CD4-positive, CD25-positive, alpha-beta regulatory T cell (primary cell): ENCODE measurements at regions not wholly inside any gene's neighbourhood (a gene's known extent, or its start where the extent isn't known, plus 50 kb on each side); places are given as distances from the start of the nearest gene placed in this dataset.

Experiments
- ATAC-seq, 2 donors: fragments of 150-1000 bp; cut with Tn5 transposase; one replicate each; pipeline ENCODE4 v1.10.0; 2021; ENCODE audit warnings: low read depth in 2 of 2, moderate number of reproducible peaks in 2 of 2, moderate library complexity in 1 of 2
- DNase-seq, 3 donors: peaks; one replicate each; pipeline versions ENCODE4 v3.0.0 to v3.0.0-alpha.2; 2012 to 2022; ENCODE audit warnings: mixed read lengths in 1 of 3
- H3K27ac ChIP-seq: one replicate; pipeline ENCODE4 v1.7.0; 2013; ENCODE audit warnings: mild to moderate bottlenecking, low read length; ENCODE audit not compliant: insufficient read depth, poor library complexity, severe bottlenecking
- H3K27me3 ChIP-seq: one replicate; pipeline ENCODE4 v1.7.0; 2013; ENCODE audit warnings: low read length; ENCODE audit not compliant: control insufficient read depth, insufficient read depth
- H3K36me3 ChIP-seq: one replicate; pipeline ENCODE4 v1.7.0; 2013; ENCODE audit warnings: mild to moderate bottlenecking, low read length, moderate library complexity; ENCODE audit not compliant: control insufficient read depth, insufficient read depth
- H3K4me1 ChIP-seq: 2 replicates; pipeline ENCODE4 v1.7.0; 2013; ENCODE audit warnings: mild to moderate bottlenecking, low read length; ENCODE audit not compliant: insufficient read depth, control insufficient read depth, poor library complexity, severe bottlenecking
- H3K4me3 ChIP-seq: one replicate; pipeline ENCODE4 v1.7.0; 2013; ENCODE audit warnings: low read depth, mild to moderate bottlenecking, low read length, moderate library complexity
- H3K9me3 ChIP-seq, 2 experiments: 1 replicate in 1 of 2; 2 replicates in 1 of 2; pipeline ENCODE4 v1.7.0; 2013; ENCODE audit warnings: low read length in 2 of 2, mild to moderate bottlenecking in 1 of 2, moderate library complexity in 1 of 2; ENCODE audit not compliant: control insufficient read depth in 2 of 2
- H3K27ac Mint-ChIP-seq, 3 donors: one replicate each; pipeline ENCODE4 v1.8.0; 2020 to 2022; ENCODE audit warnings: mild to moderate bottlenecking in 3 of 3, mixed read lengths in 3 of 3, moderate library complexity in 2 of 3
- H3K27me3 Mint-ChIP-seq: one replicate; pipeline ENCODE4 v1.8.0; 2022; ENCODE audit warnings: mild to moderate bottlenecking, mixed read lengths
- H3K36me3 Mint-ChIP-seq: one replicate; pipeline ENCODE4 v1.8.0; 2020; ENCODE audit warnings: mixed read lengths
- H3K4me1 Mint-ChIP-seq, 4 donors: one replicate each; pipeline ENCODE4 v1.8.0; 2020 to 2022; ENCODE audit warnings: mixed read lengths in 4 of 4, mild to moderate bottlenecking in 1 of 4
- H3K4me3 Mint-ChIP-seq, 4 donors: one replicate each; pipeline ENCODE4 v1.8.0; 2020 to 2022; ENCODE audit warnings: mild to moderate bottlenecking in 4 of 4, mixed read lengths in 4 of 4, moderate library complexity in 3 of 4
- H3K9me3 Mint-ChIP-seq, 7 donors: one replicate each; pipeline ENCODE4 v1.8.0; 2020 to 2022; ENCODE audit warnings: mixed read lengths in 7 of 7, mild to moderate bottlenecking in 3 of 7, moderate library complexity in 2 of 7

GRCh38 chr20:61044499-61044898, 207.6 kb upstream of the CDH4 start:
- H3K27ac ChIP-seq: no peak overlapping the region
- no peaks in the 10 kb centered on the region for H3K27me3 ChIP-seq
- ATAC-seq (no peak), DNase-seq (no peak)
- no peaks in the 10 kb centered on the region for H3K36me3 ChIP-seq
- H3K4me3 ChIP-seq: no peak overlapping the region
- Mint-ChIP-seq H3K27me3 (no peaks in the 10 kb centered on the region), H3K4me3 (no peak overlapping the region), H3K27ac (no peak overlapping the region), H3K36me3 (no peaks in the 10 kb centered on the region), H3K9me3 (peaks cover 0 to 4% (median 3%) of the 10 kb centered on the region in 7 donors), H3K4me1 (no peaks in the 10 kb centered on the region)
- no peaks in the 10 kb centered on the region for H3K9me3 ChIP-seq
- H3K4me1 ChIP-seq: no peaks in the 10 kb centered on the region

DNA sequence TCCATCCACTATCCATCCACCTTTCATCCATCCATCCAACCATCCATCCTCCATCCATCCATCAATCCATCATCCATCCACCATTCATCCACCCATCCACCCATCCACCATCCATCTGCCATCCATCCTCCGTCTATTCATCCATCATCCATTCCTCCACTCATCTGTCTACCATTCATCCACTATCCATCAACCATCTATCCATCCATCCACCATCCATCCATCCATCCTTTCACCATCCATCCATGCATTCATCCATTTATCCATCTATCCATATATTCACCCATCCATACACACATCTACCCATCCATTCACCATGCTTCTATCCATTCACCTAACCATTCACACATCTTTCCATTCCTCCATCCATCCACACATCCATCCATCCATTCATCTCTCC, 207.0 kb upstream of the CDH4 start:
- Mint-ChIP-seq H3K4me3 (no peak overlapping the region), H3K27me3 (no peaks in the 10 kb centered on the region), H3K27ac (no peak overlapping the region), H3K4me1 (no peaks in the 10 kb centered on the region), H3K36me3 (no peaks in the 10 kb centered on the region), H3K9me3 (peaks cover 0 to 4% (median 3%) of the 10 kb centered on the region in 7 donors)
- DNase-seq (no peak), ATAC-seq (no peak)
- H3K36me3 ChIP-seq: no peaks in the 10 kb centered on the region
- H3K27me3 ChIP-seq: no peaks in the 10 kb centered on the region
- no peaks in the 10 kb centered on the region for H3K4me1 ChIP-seq
- H3K27ac ChIP-seq: no peak overlapping the region
- no peaks in the 10 kb centered on the region for H3K9me3 ChIP-seq
- no peak overlapping the region for H3K4me3 ChIP-seq

GRCh38 chr20:61045876-61046585, 206.0 kb upstream of the CDH4 start:
- peaks cover 0 to 4% (median 3%) of the 10 kb centered on the region in 7 donors for H3K9me3 Mint-ChIP-seq
- H3K27me3 Mint-ChIP-seq: no peaks in the 10 kb centered on the region
- no peaks in the 10 kb centered on the region for H3K4me1 Mint-ChIP-seq
- no peaks in the 10 kb centered on the region for H3K27me3 ChIP-seq
- H3K4me3 Mint-ChIP-seq: no peak overlapping the region
- H3K4me1 ChIP-seq: no peaks in the 10 kb centered on the region
- H3K27ac Mint-ChIP-seq: no peak overlapping the region
- H3K36me3 Mint-ChIP-seq: no peaks in the 10 kb centered on the region
- ATAC-seq (no peak), DNase-seq (no peak)
- H3K4me3 ChIP-seq: no peak overlapping the region
- H3K36me3 ChIP-seq: no peaks in the 10 kb centered on the region
- H3K27ac ChIP-seq: no peak overlapping the region
- H3K9me3 ChIP-seq: no peaks in the 10 kb centered on the region

DNA sequence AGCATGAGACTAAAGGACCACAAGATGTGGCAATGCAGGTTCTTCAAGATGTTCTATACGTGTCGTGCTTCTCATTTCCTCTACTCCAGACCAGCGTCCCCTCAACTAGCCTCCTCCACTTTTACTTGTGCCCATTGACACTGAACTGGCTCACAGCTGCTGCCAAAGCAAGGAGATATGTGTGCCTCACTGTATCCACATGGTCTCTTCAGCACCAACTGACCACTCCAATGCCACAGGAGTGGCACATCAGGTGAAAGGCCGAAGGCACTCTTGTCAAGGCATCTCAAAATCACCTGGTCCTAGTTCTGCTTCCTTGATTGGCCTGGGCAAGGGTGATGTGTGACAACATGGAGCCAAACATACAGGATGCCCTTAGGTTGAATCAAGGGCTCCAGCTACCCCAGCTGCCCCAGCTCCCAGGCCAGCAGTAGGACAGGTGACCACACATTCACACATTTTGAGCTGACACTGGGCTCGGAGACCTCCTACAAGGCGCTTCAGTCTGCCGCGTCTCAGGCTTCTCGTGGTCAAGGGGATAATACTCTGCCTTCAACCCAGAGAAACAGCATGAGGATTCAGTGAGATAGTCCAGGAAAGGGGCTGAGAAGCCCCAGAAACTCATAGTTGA, 205.2 kb upstream of the CDH4 start:
- Mint-ChIP-seq H3K4me1 (no peaks in the 10 kb centered on the region), H3K36me3 (no peaks in the 10 kb centered on the region), H3K4me3 (no peak overlapping the region), H3K27ac (peak overlapping the region in 1 of 3 donors; percentile 93), H3K9me3 (peaks cover 0 to 4% (median 2%) of the 10 kb centered on the region in 7 donors), H3K27me3 (no peaks in the 10 kb centered on the region)
- Histone ChIP-seq H3K27ac (no peak overlapping the region), H3K36me3 (no peaks in the 10 kb centered on the region), H3K27me3 (no peaks in the 10 kb centered on the region), H3K9me3 (no peaks in the 10 kb centered on the region), H3K4me3 (no peak overlapping the region), H3K4me1 (no peaks in the 10 kb centered on the region)
- ATAC-seq (no peak), DNase-seq (no peak)

DNA sequence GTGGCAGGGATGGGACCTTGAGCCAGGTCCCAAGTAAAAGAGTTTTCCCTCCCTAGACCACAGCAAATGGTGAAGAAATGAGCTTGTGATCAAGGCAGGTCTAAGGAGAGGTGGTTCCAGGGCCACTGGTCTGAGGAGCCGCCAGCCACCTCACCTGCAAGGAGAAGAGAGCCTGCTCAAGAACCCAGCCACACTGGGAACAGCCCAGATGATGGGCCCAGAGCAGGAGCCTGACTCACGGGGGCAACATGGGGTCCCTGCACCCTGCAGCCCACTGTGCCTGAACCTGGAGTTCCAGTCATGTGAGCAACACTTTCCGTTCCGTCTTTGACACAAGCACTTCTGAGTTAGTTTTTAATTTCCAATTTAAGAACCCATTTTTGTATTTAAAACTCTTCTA, 204.5 kb upstream of the CDH4 start:
- Histone ChIP-seq H3K27me3 (no peaks in the 10 kb centered on the region), H3K4me3 (no peak overlapping the region), H3K27ac (no peak overlapping the region), H3K4me1 (no peaks in the 10 kb centered on the region), H3K9me3 (no peaks in the 10 kb centered on the region), H3K36me3 (no peaks in the 10 kb centered on the region)
- H3K4me3 Mint-ChIP-seq: no peak overlapping the region
- H3K27me3 Mint-ChIP-seq: no peaks in the 10 kb centered on the region
- H3K4me1 Mint-ChIP-seq: no peaks in the 10 kb centered on the region
- peaks cover 0 to 4% (median 2%) of the 10 kb centered on the region in 7 donors for H3K9me3 Mint-ChIP-seq
- H3K36me3 Mint-ChIP-seq: no peaks in the 10 kb centered on the region
- no peak overlapping the region for H3K27ac Mint-ChIP-seq
- DNase-seq (no peak), ATAC-seq (no peak)

DNA sequence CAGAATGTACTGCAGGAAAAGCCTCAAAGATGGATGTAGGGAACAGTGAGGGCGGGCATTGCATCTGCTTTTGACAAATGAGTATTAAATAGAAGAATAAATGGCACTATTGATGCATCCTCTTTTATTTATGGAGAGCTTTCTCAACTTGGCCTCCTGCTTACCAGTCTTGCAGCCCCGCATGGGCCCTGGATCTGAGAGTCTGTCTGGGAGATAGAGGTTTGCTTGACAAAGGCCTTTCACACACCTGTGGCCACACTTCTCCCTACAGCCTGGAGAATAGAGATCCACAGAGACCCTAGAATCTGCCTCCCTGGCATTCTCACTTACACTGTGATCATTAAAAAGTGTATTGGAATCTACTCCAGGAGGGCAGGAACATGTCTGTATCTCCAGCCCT, 203.8 kb upstream of the CDH4 start:
- Mint-ChIP-seq H3K4me1 (no peaks in the 10 kb centered on the region), H3K36me3 (no peaks in the 10 kb centered on the region), H3K9me3 (peaks cover 0 to 4% (median 1%) of the 10 kb centered on the region in 7 donors), H3K4me3 (no peak overlapping the region), H3K27me3 (no peaks in the 10 kb centered on the region), H3K27ac (no peak overlapping the region)
- Histone ChIP-seq H3K4me3 (no peak overlapping the region), H3K9me3 (no peaks in the 10 kb centered on the region), H3K27me3 (no peaks in the 10 kb centered on the region), H3K4me1 (no peaks in the 10 kb centered on the region), H3K27ac (no peak overlapping the region), H3K36me3 (no peaks in the 10 kb centered on the region)
- ATAC-seq (no peak), DNase-seq (no peak)

DNA sequence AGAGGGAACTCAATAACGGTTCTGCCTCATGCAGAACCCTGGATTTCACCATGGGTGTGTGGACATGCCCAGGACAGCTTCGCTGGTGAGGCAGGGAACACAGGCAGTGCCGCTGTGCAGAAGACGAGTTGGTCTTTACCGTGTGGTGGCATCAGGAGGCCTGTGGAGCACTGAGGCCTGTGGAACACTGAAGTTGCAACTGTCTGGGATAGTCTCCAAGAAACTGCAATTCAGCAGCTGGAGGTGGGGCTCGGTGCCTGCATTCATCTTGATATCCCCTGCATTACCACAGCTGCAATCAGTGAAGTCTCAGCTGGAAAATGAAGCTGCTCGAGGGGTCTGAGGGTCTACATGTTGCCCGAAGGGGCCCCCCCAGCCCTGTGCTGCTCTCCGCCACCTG, 202.4 kb upstream of the CDH4 start:
- no peak overlapping the region for H3K4me3 Mint-ChIP-seq
- H3K4me1 ChIP-seq: no peaks in the 10 kb centered on the region
- H3K27ac ChIP-seq: no peak overlapping the region
- H3K27ac Mint-ChIP-seq: no peak overlapping the region
- no peak for DNase-seq
- no peaks in the 10 kb centered on the region for H3K36me3 ChIP-seq
- no peaks in the 10 kb centered on the region for H3K27me3 Mint-ChIP-seq
- H3K9me3 Mint-ChIP-seq: peaks cover 0 to 4% (median 1%) of the 10 kb centered on the region in 7 donors
- H3K9me3 ChIP-seq: no peaks in the 10 kb centered on the region
- no peaks in the 10 kb centered on the region for H3K36me3 Mint-ChIP-seq
- H3K4me3 ChIP-seq: no peak overlapping the region
- ATAC-seq: no peak
- H3K27me3 ChIP-seq: no peaks in the 10 kb centered on the region
- H3K4me1 Mint-ChIP-seq: no peaks in the 10 kb centered on the region

GRCh38 chr20:61050336-61050890, 201.6 kb upstream of the CDH4 start:
- DNase-seq: no peak
- no peaks in the 10 kb centered on the region for H3K36me3 ChIP-seq
- no peaks in the 10 kb centered on the region for H3K36me3 Mint-ChIP-seq
- peaks cover 0 to 4% (median 1%) of the 10 kb centered on the region in 7 donors for H3K9me3 Mint-ChIP-seq
- ATAC-seq: no peak
- no peak overlapping the region for H3K27ac Mint-ChIP-seq
- H3K4me1 Mint-ChIP-seq: no peaks in the 10 kb centered on the region
- no peaks in the 10 kb centered on the region for H3K27me3 ChIP-seq
- no peak overlapping the region for H3K27ac ChIP-seq
- no peaks in the 10 kb centered on the region for H3K9me3 ChIP-seq
- H3K4me3 Mint-ChIP-seq: peak overlapping the region in 1 of 4 donors; percentile 1
- H3K27me3 Mint-ChIP-seq: no peaks in the 10 kb centered on the region
- H3K4me3 ChIP-seq: no peak overlapping the region
- no peaks in the 10 kb centered on the region for H3K4me1 ChIP-seq
